SH-SY5Y (cell line): ENCODE measurements at regions not wholly inside any gene's neighbourhood (a gene's known extent, or its start where the extent isn't known, plus 50 kb on each side); places are given as distances from the start of the nearest gene placed in this dataset.

Experiments used
- GATA2 ChIP-seq: IDR thresholded peaks from 2 replicates; pipeline ENCODE4 v1.6.1; 2011; ENCODE audit warnings: mild to moderate bottlenecking, low read depth, low read length
- GATA3 ChIP-seq: IDR thresholded peaks from 2 replicates; pipeline ENCODE4 v1.6.1; 2011; ENCODE audit warnings: low read depth, mild to moderate bottlenecking, low read length, moderate library complexity

DNA sequence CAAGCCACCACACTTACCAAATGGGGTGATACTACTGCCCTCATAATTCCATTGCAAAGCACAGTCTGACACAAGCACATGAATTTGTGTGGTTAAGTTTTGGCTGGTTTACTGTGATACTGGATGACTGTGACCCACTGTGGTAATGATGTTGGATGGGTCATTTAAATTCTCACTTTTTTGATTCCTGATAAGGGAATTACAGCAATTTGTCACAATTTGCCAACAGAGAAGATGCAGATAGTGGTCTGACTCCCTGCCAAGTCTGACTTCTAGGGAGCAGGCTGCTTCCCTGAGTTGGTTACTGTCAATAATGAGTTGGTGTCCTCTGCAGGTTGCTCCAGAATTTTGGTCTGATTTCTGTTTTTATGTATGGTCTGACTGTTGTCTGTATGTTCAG, 731.9 kb downstream of the MTRR start:
- TF ChIP-seq GATA2, result peak; percentile 68
- no peak for TF ChIP-seq GATA3

DNA sequence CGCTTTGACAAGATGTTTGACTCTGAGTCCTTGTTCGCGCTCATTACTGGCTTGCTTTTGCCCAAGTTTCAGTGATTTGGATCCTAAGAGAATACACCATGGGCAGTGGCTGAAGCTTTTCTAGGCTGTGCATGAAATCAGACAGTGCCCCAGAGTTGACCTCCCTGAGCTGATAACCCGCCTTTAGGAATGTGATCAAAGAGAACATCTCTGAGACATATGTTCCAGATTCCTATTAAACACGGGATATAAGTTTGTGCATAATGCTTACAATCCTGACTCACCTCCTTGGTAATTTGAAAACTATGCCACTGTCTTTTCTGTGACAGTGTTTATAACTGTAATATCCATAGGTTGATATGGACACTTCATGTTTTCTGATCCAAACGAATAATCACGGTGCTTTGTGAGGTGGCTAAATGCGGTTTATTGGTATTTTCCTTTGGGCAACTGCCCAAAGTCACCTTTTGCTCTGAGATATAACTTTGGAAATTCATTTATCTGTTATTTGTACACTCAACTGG, 732.9 kb downstream of the MTRR start:
- TF ChIP-seq GATA3 (no peak), GATA2 (no peak)

DNA sequence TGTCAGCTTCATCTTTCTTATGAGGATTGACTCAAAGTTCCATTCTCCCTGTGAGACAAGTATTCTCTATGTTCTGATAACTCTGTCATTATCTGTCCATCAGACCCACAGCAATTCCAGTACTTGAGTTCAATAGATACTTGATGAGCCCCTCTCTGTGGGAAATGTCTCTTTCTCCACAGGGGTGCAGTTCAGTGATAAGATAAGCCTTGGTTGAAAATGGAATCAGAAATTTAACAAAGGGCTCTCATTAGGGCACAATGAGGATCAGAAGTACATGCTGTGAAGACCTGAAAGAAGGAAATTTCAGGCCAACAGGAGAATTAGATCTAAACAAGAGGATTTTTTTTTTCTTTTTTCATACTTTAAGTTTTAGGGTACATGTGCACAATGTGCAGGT, 737.3 kb downstream of the MTRR start:
- TF ChIP-seq GATA2 (no peak), GATA3 (no peak)

DNA sequence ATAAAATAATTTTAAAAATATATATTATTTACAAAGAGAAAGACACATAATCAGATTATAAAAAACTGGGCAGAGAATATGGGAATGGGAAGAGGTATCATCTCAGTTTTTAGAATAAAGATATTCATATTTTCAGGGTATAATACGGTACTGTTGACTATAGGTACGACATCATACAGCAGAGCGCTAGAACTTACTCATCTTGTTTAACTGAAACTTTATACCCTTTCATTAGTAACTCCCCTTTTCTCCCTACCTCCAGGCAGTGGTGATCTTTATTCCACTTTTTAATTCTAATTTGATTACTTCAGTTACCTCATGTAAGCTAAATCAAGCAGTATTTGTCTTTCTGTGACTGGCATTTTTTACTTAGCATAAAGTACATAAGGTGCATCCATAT, 742.1 kb downstream of the MTRR start:
- no peak for TF ChIP-seq GATA3
- no peak for TF ChIP-seq GATA2

DNA sequence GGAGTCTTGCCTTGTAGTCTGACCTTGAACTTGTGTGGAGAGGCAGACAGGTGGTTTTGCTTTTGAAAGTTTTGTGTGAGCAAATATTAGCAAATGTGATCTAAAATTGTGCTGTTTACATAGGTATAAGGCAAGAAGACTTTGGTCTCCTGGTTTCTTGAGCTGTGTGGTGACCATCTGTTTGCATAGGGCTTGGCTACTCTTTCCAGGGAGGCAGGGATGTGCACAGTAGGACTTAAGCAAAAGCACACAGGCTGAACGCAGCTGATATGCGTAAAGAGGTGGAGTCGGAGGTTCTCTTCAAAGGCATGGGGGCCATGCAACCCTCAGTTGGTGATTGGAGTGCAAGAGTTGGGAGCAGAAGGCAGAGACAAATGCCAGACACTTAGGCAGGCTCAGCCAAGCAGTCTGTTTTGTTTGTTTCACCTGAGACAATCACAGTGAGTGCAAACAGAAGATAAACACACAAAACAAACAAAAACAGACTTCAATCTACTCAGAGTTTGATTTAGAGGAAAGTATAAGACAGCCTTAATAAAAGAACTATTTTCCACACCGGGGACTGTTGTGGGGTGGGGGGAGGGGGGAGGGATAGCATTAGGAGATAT, 744.2 kb downstream of the MTRR start:
- TF ChIP-seq GATA3 (no peak), GATA2 (no peak)

DNA sequence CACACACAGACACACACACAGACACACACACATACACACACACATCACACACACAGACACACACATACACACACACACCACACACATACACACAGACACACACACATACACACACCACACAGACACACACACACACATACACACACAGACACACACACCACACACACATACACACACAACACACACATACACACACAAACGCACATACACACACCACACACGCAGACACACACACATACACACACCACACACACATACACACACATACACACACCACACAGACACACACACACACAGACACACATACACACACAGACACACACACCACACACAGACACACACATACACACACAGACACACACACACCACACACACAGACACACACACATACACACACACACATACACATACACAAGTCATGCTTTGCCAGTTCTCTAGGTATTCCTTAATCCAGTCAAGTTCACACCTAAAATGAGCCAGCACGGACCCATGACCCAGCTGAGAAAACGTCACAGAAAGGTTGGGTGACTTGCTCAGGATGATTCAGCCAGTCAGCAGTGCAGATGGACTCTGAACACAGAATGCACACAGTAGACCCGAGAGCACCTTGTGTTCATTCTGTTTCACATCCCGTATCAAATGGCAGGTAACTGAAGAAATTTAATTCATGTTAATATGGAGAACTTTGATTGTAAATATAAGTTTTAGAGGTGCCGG, 746.4 kb downstream of the MTRR start:
- TF ChIP-seq GATA3, result no peak
- no peak for TF ChIP-seq GATA2

DNA sequence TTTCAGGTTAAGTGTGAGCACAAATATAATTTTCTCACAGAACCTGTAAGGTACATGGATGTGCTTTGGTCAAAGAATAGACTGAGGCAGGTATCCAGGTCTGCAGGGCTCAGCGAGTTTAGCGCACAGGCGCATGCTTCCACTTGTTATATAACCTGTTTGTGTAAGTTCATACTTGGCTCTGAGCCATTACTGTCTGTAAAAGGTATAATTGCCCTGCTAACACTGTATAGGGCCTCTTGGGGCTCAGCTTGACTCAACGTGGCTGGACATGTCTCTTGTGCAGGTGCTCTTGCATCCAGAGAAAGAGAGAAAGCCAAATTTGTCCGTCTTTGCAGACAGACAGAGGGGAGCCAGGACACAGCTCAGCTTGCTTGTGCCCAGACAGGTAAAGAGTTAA, 759.6 kb downstream of the MTRR start:
- TF ChIP-seq GATA3 (no peak), GATA2 (no peak)

DNA sequence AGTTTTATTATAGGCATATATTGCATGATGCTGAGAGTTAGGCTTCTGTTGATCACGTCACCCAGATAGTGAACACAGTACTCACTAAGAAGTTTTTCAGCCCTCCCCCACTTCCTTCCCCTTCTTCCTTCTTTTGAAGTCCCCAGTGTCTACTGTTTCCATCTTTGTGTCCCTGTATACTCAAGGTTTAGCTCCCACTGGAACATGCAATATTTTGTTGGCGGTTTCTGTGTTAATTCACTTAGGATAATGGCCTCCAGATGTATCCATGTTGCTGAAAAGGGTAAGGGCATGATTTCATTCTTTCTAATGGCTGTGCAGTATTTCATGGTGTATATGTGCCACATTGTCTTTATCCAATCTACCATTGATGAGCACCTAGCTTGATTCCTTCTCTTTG, 764.3 kb downstream of the MTRR start:
- TF ChIP-seq GATA3, result no peak
- no peak for TF ChIP-seq GATA2

DNA sequence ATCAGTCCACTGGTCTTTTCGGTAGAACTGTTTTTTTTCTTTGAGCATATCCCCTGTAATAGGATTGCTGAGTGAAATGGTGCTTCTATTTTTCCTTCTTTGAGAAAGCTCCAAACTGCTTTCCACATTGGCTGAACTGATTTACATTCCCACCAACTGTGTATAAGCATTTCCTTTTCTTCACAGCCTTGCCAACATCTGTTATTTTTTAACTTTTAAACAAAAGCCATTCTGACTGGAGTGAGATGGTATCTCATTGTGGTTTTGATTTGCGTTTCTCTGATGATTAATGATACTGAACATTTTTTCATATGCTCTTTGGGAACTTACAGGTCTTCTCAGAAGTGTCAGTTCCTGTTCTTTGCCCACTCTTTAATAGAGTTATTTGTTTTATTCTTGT, 764.7 kb downstream of the MTRR start:
- TF ChIP-seq GATA3 (peak; percentile 85), GATA2 (peak; percentile 63; the same call in 1 of the 2 replicates)

DNA sequence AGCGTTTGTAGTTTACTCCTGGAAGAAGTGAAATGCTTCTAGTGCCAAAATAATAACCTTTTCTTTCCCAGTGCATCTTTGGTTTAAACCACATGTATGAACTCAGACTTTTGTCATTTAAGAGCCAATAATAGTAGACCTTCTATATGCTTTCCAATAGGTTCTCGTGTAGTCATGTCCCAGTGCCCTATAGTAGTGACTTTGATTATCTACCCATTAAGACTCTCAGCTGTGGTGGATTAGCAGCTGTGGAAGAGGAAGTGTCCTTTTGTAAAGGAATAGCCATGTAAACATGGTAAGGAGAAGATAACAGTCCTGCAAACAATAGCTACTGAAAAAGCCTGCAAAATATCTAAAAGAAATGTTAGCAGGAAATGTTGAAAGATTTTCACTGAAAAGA, 765.3 kb downstream of the MTRR start:
- TF ChIP-seq GATA2 (no peak), GATA3 (no peak)

DNA sequence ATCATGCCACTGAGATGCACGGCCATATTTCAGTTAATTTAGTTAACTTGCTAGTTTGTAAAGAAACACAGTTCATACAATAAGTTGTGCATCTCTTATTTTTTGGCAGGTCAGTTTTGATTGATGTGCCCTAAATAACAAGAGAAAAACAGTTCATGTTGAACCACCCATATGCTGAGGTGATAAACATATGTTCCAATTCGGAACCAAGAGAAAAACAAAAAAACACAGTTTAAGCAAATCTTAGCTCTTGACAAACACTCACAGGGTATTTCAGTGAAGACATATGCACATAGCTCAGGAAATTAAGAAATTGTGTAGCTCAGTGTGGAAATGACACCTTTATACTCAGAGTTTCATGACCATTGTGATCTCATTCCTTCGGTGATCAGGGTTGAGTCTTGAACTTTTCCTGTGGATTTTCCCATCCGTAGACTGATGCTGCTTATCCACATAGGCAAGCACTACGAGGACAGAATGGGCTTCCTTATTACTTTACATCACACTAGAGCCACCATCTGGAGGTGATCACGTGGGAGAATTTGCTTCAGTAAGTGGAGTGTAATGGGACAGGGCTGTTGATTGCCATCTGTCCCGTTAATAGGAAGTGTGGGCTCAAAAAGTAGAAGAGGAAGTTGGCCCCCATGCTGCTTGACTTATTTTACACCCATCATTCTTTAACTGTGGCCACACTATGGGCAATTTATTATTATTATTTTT, 773.0 kb downstream of the MTRR start:
- no peak for TF ChIP-seq GATA3
- no peak for TF ChIP-seq GATA2

DNA sequence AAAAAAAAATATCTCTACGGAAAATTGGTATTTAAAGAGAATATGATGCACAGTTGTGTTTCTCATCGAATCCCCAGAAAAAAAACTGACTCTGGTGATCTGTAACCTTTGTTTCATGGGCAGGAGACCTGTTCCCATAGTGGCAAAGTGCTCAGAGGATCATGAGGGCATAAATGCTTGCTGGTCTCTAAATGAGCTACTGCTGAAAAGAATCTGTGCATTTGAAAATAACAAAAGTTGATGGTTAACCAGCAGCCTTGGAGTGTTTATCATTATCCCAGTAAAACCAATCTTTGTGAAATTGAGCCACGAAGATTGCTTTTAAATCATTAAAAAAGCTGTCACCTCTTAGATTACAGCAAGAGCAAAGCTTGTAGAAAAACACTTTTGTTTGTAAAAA, 775.4 kb downstream of the MTRR start:
- TF ChIP-seq GATA2 (no peak), GATA3 (no peak)

DNA sequence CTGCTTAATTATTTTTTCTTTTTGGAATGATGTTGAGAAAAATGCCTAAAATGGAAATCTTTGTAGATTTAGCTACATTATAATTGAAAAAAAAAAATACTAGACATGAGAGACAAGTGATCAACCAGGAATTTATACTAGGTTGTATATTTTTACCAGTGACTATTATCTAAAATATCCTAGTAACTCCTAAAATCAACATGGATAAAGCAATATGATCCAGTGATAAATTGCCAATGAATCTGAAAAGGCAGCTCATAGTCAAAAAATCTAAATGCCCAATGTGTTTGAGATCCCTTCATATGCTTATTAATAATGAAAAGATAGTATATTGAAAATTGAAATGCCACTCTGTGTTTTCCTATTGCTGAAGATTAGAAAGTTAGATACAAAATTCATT, 778.2 kb downstream of the MTRR start:
- TF ChIP-seq GATA3 (no peak), GATA2 (no peak)

DNA sequence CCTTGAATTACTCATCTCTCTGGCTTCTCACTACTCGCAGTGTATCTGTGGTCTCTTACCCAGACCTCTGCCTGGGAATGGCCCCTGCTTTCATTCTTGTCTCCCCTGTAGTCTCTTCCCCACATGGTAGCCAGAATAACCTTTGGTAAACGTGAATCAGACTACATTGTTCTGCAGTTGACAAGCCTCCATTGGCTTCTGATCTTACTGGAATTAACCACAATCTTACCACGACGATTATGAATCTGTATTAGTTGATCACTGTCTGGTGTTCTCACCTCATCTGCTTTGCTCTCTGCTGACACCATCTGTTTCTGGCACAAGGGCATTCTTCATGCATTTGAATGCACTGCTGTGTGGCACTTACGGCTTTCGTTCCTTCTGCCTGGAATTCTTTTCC, 781.2 kb downstream of the MTRR start:
- no peak for TF ChIP-seq GATA3
- TF ChIP-seq GATA2, result no peak
